ENCODE measurements at regions not wholly inside any gene's neighbourhood (a gene's known extent, or its start where the extent isn't known, plus 50 kb on each side); places are given as distances from the start of the nearest gene placed in this dataset.

GRCh38 chr2:155363349-155363888 is 664.9 kb downstream of the KCNJ3 start:
- no peak for DNase-seq (ENCODE audit: low read depth in 4 of 4, low spot score in 2 of 4)

- no peak for DNase-seq (ENCODE audit: low read depth in 4 of 4, low spot score in 2 of 4)
These were observed 658.7 kb downstream of the KCNJ3 start for GRCh38 chr2:155357172-155357571.

GRCh38 chr2:155356250-155356649 is 657.8 kb downstream of the KCNJ3 start:
- no peak for DNase-seq (ENCODE audit: low read depth in 4 of 4, low spot score in 2 of 4)

- DNase-seq (ENCODE audit: low read depth in 4 of 4, low spot score in 2 of 4) = no peak
These were observed 652.5 kb downstream of the KCNJ3 start for GRCh38 chr2:155350783-155351580.

GRCh38 chr2:155332016-155332415 is 633.5 kb downstream of the KCNJ3 start:
- DNase-seq (ENCODE audit: low read depth in 4 of 4, low spot score in 2 of 4) = no peak

GRCh38 chr2:155320236-155320635 is 621.7 kb downstream of the KCNJ3 start:
- DNase-seq (ENCODE audit: low read depth in 4 of 4, low spot score in 2 of 4) = no peak

GRCh38 chr2:155318710-155319109 is 620.2 kb downstream of the KCNJ3 start:
- DNase-seq (ENCODE audit: low read depth in 4 of 4, low spot score in 2 of 4) = no peak

- DNase-seq (ENCODE audit: low read depth in 4 of 4, low spot score in 2 of 4) = no peak
These were observed 617.3 kb downstream of the KCNJ3 start for GRCh38 chr2:155315768-155316167.

GRCh38 chr2:155310589-155310988 is 612.1 kb downstream of the KCNJ3 start:
- DNase-seq (ENCODE audit: low read depth in 4 of 4, low spot score in 2 of 4) = peak in 1 of 4 donors; percentile 25

GRCh38 chr2:155309483-155309882 is 611.0 kb downstream of the KCNJ3 start:
- no peak for DNase-seq (ENCODE audit: low read depth in 4 of 4, low spot score in 2 of 4)

GRCh38 chr2:155308367-155309009 is 610.0 kb downstream of the KCNJ3 start:
- DNase-seq (ENCODE audit: low read depth in 4 of 4, low spot score in 2 of 4) = no peak

- DNase-seq (ENCODE audit: low read depth in 4 of 4, low spot score in 2 of 4) = no peak
These were observed 602.7 kb downstream of the KCNJ3 start for GRCh38 chr2:155301221-155301620.

GRCh38 chr2:155298001-155298400 is 599.5 kb downstream of the KCNJ3 start:
- DNase-seq (ENCODE audit: low read depth in 4 of 4, low spot score in 2 of 4) = no peak

GRCh38 chr2:155294358-155294757 is 595.9 kb downstream of the KCNJ3 start:
- no peak for DNase-seq (ENCODE audit: low read depth in 4 of 4, low spot score in 2 of 4)

- DNase-seq (ENCODE audit: low read depth in 4 of 4, low spot score in 2 of 4) = no peak
These were observed 583.4 kb downstream of the KCNJ3 start for GRCh38 chr2:155281907-155282306.

- no peak for DNase-seq (ENCODE audit: low read depth in 4 of 4, low spot score in 2 of 4)
These were observed 574.8 kb downstream of the KCNJ3 start for GRCh38 chr2:155273323-155273722.

- no peak for DNase-seq (ENCODE audit: low read depth in 4 of 4, low spot score in 2 of 4)
These were observed 568.1 kb downstream of the KCNJ3 start for GRCh38 chr2:155266583-155266982.

GRCh38 chr2:155266109-155266508 is 567.6 kb downstream of the KCNJ3 start:
- DNase-seq (ENCODE audit: low read depth in 4 of 4, low spot score in 2 of 4) = no peak

- no peak for DNase-seq (ENCODE audit: low read depth in 4 of 4, low spot score in 2 of 4)
These were observed 558.3 kb downstream of the KCNJ3 start for GRCh38 chr2:155256803-155257202.

- DNase-seq (ENCODE audit: low read depth in 4 of 4, low spot score in 2 of 4) = no peak
These were observed 552.3 kb downstream of the KCNJ3 start for GRCh38 chr2:155250800-155251199.

- DNase-seq (ENCODE audit: low read depth in 4 of 4, low spot score in 2 of 4) = no peak
These were observed 541.7 kb downstream of the KCNJ3 start for GRCh38 chr2:155240176-155240575.

GRCh38 chr2:155235710-155236109 is 537.2 kb downstream of the KCNJ3 start:
- no peak for DNase-seq (ENCODE audit: low read depth in 4 of 4, low spot score in 2 of 4)
